Liver (tissue), 3 donors: ENCODE measurements at regions not wholly inside any gene's neighbourhood (a gene's known extent, or its start where the extent isn't known, plus 50 kb on each side); places are given as distances from the start of the nearest gene placed in this dataset.

Experiments
- FOXA2 ChIP-seq: IDR thresholded peaks from 2 replicates; pipeline ENCODE4 v1.6.1; 2016; ENCODE audit warnings: antibody characterized with exemption
- GABPA ChIP-seq, 2 donors: IDR thresholded peaks in 1 of 2; conservative IDR thresholded peaks in 1 of 2; 2 replicates each; pipeline ENCODE4 v1.6.1; 2016; ENCODE audit warnings: antibody characterized with exemption in 2 of 2, mild to moderate bottlenecking in 1 of 2, moderate library complexity in 1 of 2
- HNF4G ChIP-seq: IDR thresholded peaks from 2 replicates; pipeline ENCODE4 v1.6.1; 2016; ENCODE audit warnings: antibody characterized with exemption
- NR2F2 ChIP-seq: IDR thresholded peaks from 2 replicates; pipeline ENCODE4 v1.6.1; 2016; ENCODE audit warnings: antibody characterized with exemption
- RXRA ChIP-seq, 2 donors: IDR thresholded peaks; 2 replicates each; pipeline ENCODE4 v1.6.1; 2017 to 2018; ENCODE audit warnings: antibody characterized with exemption in 2 of 2, mild to moderate bottlenecking in 1 of 2
- SP1 ChIP-seq: IDR thresholded peaks from 2 replicates; pipeline ENCODE4 v1.6.1; 2018; ENCODE audit warnings: antibody characterized with exemption, mild to moderate bottlenecking
- TAF1 ChIP-seq: conservative IDR thresholded peaks from 2 replicates; pipeline ENCODE4 v1.6.1; 2016; ENCODE audit warnings: antibody characterized with exemption, mild to moderate bottlenecking
- TF ChIP-seq, protein P1 (sequence below): fragments of 150-350 bp; IDR thresholded peaks from 2 replicates; pipeline ENCODE4 v1.5.1; 2017; ENCODE audit warnings: improper control_type of control experiment, low read depth, low read length; ENCODE audit not compliant: missing input control
- TF ChIP-seq, protein P2 (sequence below): IDR thresholded peaks from 2 replicates; pipeline ENCODE4 v1.6.1; 2016; ENCODE audit warnings: antibody characterized with exemption, mild to moderate bottlenecking
- TF ChIP-seq, protein P3 (sequence below): IDR thresholded peaks from 2 replicates; pipeline ENCODE4 v1.6.1; 2016; ENCODE audit warnings: antibody characterized with exemption
- TF ChIP-seq, protein P4 (sequence below): IDR thresholded peaks from 2 replicates; pipeline ENCODE4 v1.6.1; 2016; ENCODE audit warnings: antibody characterized with exemption
- donor health status: healthy.
- donor health status: healthy.

DNA sequence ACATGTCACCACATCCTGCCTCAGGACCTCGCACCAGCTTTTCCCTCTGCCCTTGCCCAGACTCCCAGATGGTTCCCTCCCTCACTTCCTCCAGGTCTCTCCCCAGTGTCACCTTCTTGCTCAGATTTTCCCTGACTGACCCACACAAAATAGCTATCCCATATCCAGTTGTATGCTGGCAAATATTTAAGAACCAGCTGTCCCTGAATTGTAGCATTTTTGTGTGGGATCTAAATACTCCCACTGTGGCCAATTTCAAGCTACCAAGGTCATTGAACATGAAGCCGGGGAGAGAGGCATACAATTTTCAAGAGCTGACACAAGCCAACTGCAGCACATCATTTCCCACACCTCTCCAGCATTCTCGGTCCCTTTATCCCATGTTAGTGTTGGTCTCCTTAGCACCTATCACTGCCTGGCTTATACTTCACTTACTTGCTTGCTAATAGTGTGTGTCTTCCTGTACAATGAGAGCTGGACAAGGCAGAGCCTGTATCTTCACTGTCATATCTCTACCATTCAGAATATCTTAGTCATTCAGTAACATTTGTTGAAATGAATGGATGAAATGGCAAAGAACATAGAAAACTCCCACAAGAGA is 101.3 kb upstream of the CTNNB1 start:
- TF ChIP-seq, protein P1, sequence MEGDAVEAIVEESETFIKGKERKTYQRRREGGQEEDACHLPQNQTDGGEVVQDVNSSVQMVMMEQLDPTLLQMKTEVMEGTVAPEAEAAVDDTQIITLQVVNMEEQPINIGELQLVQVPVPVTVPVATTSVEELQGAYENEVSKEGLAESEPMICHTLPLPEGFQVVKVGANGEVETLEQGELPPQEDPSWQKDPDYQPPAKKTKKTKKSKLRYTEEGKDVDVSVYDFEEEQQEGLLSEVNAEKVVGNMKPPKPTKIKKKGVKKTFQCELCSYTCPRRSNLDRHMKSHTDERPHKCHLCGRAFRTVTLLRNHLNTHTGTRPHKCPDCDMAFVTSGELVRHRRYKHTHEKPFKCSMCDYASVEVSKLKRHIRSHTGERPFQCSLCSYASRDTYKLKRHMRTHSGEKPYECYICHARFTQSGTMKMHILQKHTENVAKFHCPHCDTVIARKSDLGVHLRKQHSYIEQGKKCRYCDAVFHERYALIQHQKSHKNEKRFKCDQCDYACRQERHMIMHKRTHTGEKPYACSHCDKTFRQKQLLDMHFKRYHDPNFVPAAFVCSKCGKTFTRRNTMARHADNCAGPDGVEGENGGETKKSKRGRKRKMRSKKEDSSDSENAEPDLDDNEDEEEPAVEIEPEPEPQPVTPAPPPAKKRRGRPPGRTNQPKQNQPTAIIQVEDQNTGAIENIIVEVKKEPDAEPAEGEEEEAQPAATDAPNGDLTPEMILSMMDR: no peak
- TF ChIP-seq, protein P2, sequence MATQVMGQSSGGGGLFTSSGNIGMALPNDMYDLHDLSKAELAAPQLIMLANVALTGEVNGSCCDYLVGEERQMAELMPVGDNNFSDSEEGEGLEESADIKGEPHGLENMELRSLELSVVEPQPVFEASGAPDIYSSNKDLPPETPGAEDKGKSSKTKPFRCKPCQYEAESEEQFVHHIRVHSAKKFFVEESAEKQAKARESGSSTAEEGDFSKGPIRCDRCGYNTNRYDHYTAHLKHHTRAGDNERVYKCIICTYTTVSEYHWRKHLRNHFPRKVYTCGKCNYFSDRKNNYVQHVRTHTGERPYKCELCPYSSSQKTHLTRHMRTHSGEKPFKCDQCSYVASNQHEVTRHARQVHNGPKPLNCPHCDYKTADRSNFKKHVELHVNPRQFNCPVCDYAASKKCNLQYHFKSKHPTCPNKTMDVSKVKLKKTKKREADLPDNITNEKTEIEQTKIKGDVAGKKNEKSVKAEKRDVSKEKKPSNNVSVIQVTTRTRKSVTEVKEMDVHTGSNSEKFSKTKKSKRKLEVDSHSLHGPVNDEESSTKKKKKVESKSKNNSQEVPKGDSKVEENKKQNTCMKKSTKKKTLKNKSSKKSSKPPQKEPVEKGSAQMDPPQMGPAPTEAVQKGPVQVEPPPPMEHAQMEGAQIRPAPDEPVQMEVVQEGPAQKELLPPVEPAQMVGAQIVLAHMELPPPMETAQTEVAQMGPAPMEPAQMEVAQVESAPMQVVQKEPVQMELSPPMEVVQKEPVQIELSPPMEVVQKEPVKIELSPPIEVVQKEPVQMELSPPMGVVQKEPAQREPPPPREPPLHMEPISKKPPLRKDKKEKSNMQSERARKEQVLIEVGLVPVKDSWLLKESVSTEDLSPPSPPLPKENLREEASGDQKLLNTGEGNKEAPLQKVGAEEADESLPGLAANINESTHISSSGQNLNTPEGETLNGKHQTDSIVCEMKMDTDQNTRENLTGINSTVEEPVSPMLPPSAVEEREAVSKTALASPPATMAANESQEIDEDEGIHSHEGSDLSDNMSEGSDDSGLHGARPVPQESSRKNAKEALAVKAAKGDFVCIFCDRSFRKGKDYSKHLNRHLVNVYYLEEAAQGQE: no peak
- TF ChIP-seq, protein P3, sequence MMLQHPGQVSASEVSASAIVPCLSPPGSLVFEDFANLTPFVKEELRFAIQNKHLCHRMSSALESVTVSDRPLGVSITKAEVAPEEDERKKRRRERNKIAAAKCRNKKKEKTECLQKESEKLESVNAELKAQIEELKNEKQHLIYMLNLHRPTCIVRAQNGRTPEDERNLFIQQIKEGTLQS: no peak
- TF ChIP-seq SP1 (no peak), RXRA (IDR thresholded peaks at IDR 0.05) (no peak), FOXA2 (no peak), TAF1 (no peak), HNF4G (no peak), NR2F2 (no peak), GABPA (IDR thresholded peaks at IDR 0.05 in 1 of 2, conservative IDR thresholded peaks at IDR 0.05 in 1 of 2) (no peak)
- TF ChIP-seq, protein P4, sequence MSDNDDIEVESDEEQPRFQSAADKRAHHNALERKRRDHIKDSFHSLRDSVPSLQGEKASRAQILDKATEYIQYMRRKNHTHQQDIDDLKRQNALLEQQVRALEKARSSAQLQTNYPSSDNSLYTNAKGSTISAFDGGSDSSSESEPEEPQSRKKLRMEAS: no peak
